Fibroblast of mammary gland (primary cell): ENCODE measurements at regions not wholly inside any gene's neighbourhood (a gene's known extent, or its start where the extent isn't known, plus 50 kb on each side); places are given as distances from the start of the nearest gene placed in this dataset.

Experiments used
- DNase-seq: peaks from one replicate; pipeline ENCODE4 v3.0.0-alpha.2; 2010; ENCODE audit warnings: low read depth
- H3K4me3 ChIP-seq: 2 replicates; pipeline ENCODE4 v1.5.1; 2011; ENCODE audit warnings: low read depth, mild to moderate bottlenecking, low read length, moderate library complexity; ENCODE audit not compliant: control insufficient read depth
- CTCF ChIP-seq: conservative IDR thresholded peaks from 2 replicates; pipeline ENCODE4 v1.5.1; 2011; ENCODE audit warnings: low read depth, low read length, inconsistent platforms; ENCODE audit not compliant: control insufficient read depth, insufficient read depth

- TF ChIP-seq CTCF: no peak
- no peak overlapping the region for H3K4me3 ChIP-seq
- no peak for DNase-seq
Measured at GRCh38 chr2:2744958-2745715, 414.1 kb upstream of the MYT1L start.

- no peak for TF ChIP-seq CTCF
- no peak for DNase-seq
- H3K4me3 ChIP-seq: no peak overlapping the region
Measured at GRCh38 chr2:2744107-2744506, 413.0 kb upstream of the MYT1L start.

GRCh38 chr2:2743164-2743571 lies 412.1 kb upstream of the MYT1L start:
- no peak for TF ChIP-seq CTCF
- no peak overlapping the region for H3K4me3 ChIP-seq
- peak; percentile 42 for DNase-seq

- H3K4me3 ChIP-seq: no peak overlapping the region
- DNase-seq: no peak
- no peak for TF ChIP-seq CTCF
Measured at GRCh38 chr2:2742726-2743125, 411.7 kb upstream of the MYT1L start.

DNA sequence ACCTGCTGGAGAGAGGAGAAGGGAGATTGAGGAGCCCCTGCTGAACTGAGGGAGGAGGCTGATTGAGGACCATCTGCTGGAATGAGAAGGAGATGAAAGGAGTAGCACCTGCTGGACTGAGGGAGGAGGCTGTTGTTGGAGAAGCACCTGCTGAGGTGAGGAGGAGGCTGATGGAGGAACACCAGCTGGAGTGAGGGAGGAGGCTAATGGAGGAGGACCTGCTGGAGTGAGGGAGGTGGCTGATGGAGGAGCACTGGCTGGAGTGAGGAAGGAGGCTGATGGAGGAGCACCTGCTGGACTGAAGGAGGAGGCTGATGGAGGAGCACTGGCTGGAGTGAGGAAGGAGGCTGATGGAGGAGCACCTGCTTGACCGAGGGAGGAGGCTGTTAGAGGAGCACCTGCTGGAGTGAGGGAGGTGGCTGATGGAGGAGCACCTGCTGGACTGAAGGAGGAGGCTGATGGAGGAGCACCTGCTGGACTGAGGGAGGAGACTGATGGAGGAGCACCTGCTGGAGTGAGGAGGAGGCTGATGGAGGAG lies 409.2 kb upstream of the MYT1L start:
- TF ChIP-seq CTCF: no peak
- H3K4me3 ChIP-seq: no peak overlapping the region
- no peak for DNase-seq

DNA sequence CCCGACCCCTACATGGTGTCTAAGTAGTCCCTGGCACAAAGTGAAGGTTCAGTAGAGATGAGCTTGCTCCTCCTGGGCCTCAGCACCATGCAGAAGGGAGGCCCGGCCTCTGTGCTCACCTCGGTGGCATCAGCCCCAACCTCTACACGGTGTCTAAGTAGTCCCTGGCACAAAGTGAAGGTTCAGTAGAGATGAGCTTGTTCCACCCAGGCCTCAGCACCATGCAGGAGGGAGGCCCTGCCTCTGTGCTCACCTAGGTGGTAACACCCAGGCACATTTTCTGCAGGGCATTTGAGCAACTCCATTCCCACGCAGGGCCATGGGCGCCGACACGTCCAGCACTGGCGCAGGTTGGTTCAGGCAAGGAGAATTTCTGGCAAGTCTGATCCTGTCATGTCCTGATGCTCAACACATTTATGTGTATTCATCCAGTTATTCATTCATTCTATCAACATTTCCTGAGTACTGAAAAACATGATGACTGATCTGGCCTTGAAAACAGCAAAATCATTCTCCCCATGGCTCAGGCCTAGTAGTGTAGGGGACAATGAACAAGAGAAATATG lies 408.2 kb upstream of the MYT1L start:
- TF ChIP-seq CTCF: no peak
- H3K4me3 ChIP-seq: no peak overlapping the region
- no peak for DNase-seq
